Erythroblast (primary cell): ENCODE measurements at regions not wholly inside any gene's neighbourhood (a gene's known extent, or its start where the extent isn't known, plus 50 kb on each side); places are given as distances from the start of the nearest gene placed in this dataset.

Source experiments
- GATA1 ChIP-seq: IDR thresholded peaks from 2 replicates; pipeline ENCODE4 v1.6.1; 2011; ENCODE audit warnings: low read depth, mild to moderate bottlenecking, control low read depth, low read length, moderate library complexity
- POLR2A ChIP-seq: IDR thresholded peaks from 2 replicates; pipeline ENCODE4 v1.6.1; 2011; ENCODE audit warnings: mild to moderate bottlenecking, low read length

GRCh38 chr7:145916776-145917175, 199.8 kb upstream of the CNTNAP2 start:
- TF ChIP-seq POLR2A (no peak), GATA1 (no peak)
